HepG2 (cell line): ENCODE measurements at regions not wholly inside any gene's neighbourhood (a gene's known extent, or its start where the extent isn't known, plus 50 kb on each side); places are given as distances from the start of the nearest gene placed in this dataset.

Experiments used
- ATF7 ChIP-seq, 2 experiments: fragments of 450-650 bp in 1 of 2; sonication (generic) in 1 of 2; formaldehyde crosslinking in 1 of 2; IDR thresholded peaks; 2 replicates each; pipeline versions ENCODE4 v1.4.0 to v1.6.1; 2016 to 2020; ENCODE audit warnings: antibody characterized with exemption in 1 of 2, mild to moderate bottlenecking in 1 of 2, missing genetic modification reagents in 1 of 2
- CCAR2 ChIP-seq: fragments of 200-400 bp; formaldehyde crosslinking; optimal IDR thresholded peaks from 2 replicates; pipeline ENCODE3; 2018; ENCODE audit warnings: low read depth, mild to moderate bottlenecking, low read length, moderate library complexity
- CHCHD3 ChIP-seq: sonication (generic); formaldehyde crosslinking; IDR thresholded peaks from 2 replicates; pipeline ENCODE4 v1.8.0; 2022; ENCODE audit warnings: mild to moderate bottlenecking, missing genetic modification reagents, moderate library complexity
- FIP1L1 ChIP-seq: fragments of 200-400 bp; formaldehyde crosslinking; IDR thresholded peaks from 2 replicates; pipeline ENCODE4 v1.6.1; 2018; ENCODE audit warnings: low read depth, mild to moderate bottlenecking, low read length, moderate library complexity, borderline replicate concordance; ENCODE audit not compliant: insufficient read depth
- FOXA3 ChIP-seq: IDR thresholded peaks from 2 replicates; pipeline ENCODE4 v1.6.1; 2016; ENCODE audit warnings: missing genetic modification reagents, missing compliant biosample characterization
- GABPA ChIP-seq, 2 experiments: IDR thresholded peaks; 2 replicates each; pipeline ENCODE4 v1.6.1; 2011 to 2016; ENCODE audit warnings: low read depth in 2 of 2, low read length in 1 of 2, missing biosample characterization in 1 of 2, missing genetic modification characterization in 1 of 2
- GATAD1 ChIP-seq: IDR thresholded peaks from 2 replicates; pipeline ENCODE4 v1.6.1; 2016; ENCODE audit warnings: missing genetic modification reagents, missing compliant biosample characterization
- GTF3A ChIP-seq: sonication (generic); formaldehyde crosslinking; conservative IDR thresholded peaks from 2 replicates; pipeline ENCODE4 v1.4.0; 2020; ENCODE audit warnings: mild to moderate bottlenecking, missing genetic modification reagents
- LCORL ChIP-seq, 2 experiments: fragments of 450-650 bp in 1 of 2; sonication (generic) in 1 of 2; formaldehyde crosslinking in 1 of 2; IDR thresholded peaks; 2 replicates each; pipeline versions ENCODE4 v1.5.0 to v1.6.1; 2017 to 2020; ENCODE audit warnings: antibody characterized with exemption in 1 of 2, missing genetic modification reagents in 1 of 2
- MEIS2 ChIP-seq: sonication (generic); formaldehyde crosslinking; IDR thresholded peaks from 2 replicates; pipeline ENCODE4 v1.9.0; 2021; ENCODE audit warnings: mild to moderate bottlenecking, missing genetic modification reagents
- MTERF4 ChIP-seq: sonication (generic); formaldehyde crosslinking; IDR thresholded peaks from 2 replicates; pipeline ENCODE4 v1.8.0; 2023; ENCODE audit warnings: mild to moderate bottlenecking, missing genetic modification reagents
- PBX2 ChIP-seq: IDR thresholded peaks from 2 replicates; pipeline ENCODE4 v1.6.1; 2016; ENCODE audit warnings: control low read depth
- RFX3 ChIP-seq: IDR thresholded peaks from 2 replicates; pipeline ENCODE4 v1.6.1; 2016; ENCODE audit warnings: missing biosample characterization, missing genetic modification reagents
- SKI ChIP-seq: fragments of 450-650 bp; IDR thresholded peaks from one replicate; pipeline ENCODE4 v1.6.1; 2018; ENCODE audit warnings: mild to moderate bottlenecking; ENCODE audit not compliant: partially characterized antibody
- SP140L ChIP-seq: sonication (generic); formaldehyde crosslinking; IDR thresholded peaks from 2 replicates; pipeline ENCODE4 v1.4.0; 2020; ENCODE audit warnings: missing genetic modification reagents, borderline replicate concordance
- TRAFD1 ChIP-seq: sonication (generic); formaldehyde crosslinking; IDR thresholded peaks from 2 replicates; pipeline ENCODE4 v1.5.1; 2020; ENCODE audit warnings: missing genetic modification reagents, mild to moderate bottlenecking, borderline replicate concordance
- ZBTB44 ChIP-seq: sonication (generic); formaldehyde crosslinking; IDR thresholded peaks from 2 replicates; pipeline ENCODE4 v1.4.0; 2020; ENCODE audit warnings: missing genetic modification reagents
- ZBTB7A ChIP-seq: sonication (generic); formaldehyde crosslinking; IDR thresholded peaks from 2 replicates; pipeline ENCODE4 v1.8.0; 2022; ENCODE audit warnings: mild to moderate bottlenecking, missing genetic modification reagents
- ZFP90 ChIP-seq: sonication (generic); formaldehyde crosslinking; IDR thresholded peaks from 2 replicates; pipeline ENCODE4 v1.8.0; 2022; ENCODE audit warnings: missing genetic modification reagents, mild to moderate bottlenecking, inconsistent platforms, borderline replicate concordance
- ZNF124 ChIP-seq: sonication (generic); formaldehyde crosslinking; IDR thresholded peaks from 2 replicates; pipeline ENCODE4 v1.4.0; 2020; ENCODE audit warnings: missing genetic modification reagents
- ZNF24 ChIP-seq: fragments of 450-650 bp; IDR thresholded peaks from 2 replicates; pipeline ENCODE4 v1.6.1; 2017; ENCODE audit warnings: antibody characterized with exemption, mild to moderate bottlenecking
- ZNF570 ChIP-seq: sonication (generic); formaldehyde crosslinking; IDR thresholded peaks from 2 replicates; pipeline ENCODE4 v1.4.0; 2020; ENCODE audit warnings: mild to moderate bottlenecking, missing genetic modification reagents, borderline replicate concordance
- ZNF737 ChIP-seq: sonication (generic); formaldehyde crosslinking; IDR thresholded peaks from 2 replicates; pipeline ENCODE4 v1.5.0; 2020; ENCODE audit warnings: missing genetic modification reagents, mild to moderate bottlenecking, borderline replicate concordance
- ZNF841 ChIP-seq: sonication (generic); formaldehyde crosslinking; IDR thresholded peaks from 2 replicates; pipeline ENCODE4 v1.8.1; 2023; ENCODE audit warnings: missing genetic modification reagents, borderline replicate concordance

GRCh38 chr14:36070031-36070719 is 106.3 kb downstream of the PTCSC3 start (continued):
- TF ChIP-seq ZBTB44 (CRISPR knock-in tag) (no peak), ZNF841 (no peak), CCAR2 (no peak), ZNF124 (peak; percentile 75; the same call in 1 of the 2 replicates), LCORL (IDR thresholded peaks at IDR 0.05) (no peak), LCORL (CRISPR knock-in tag; IDR thresholded peaks at IDR 0.05) (no peak), ZNF570 (no peak), ZNF24 (peak; percentile 71; the same call in 1 of the 2 replicates), GABPA (IDR thresholded peaks at IDR 0.05; ENCODE audit: low read depth, low read length) (no peak), GABPA (CRISPR knock-in tag; IDR thresholded peaks at IDR 0.05; ENCODE audit: low read depth) (no peak), MTERF4 (no peak), GTF3A (CRISPR knock-in tag) (no peak), FIP1L1 (no peak), ZBTB7A (CRISPR knock-in tag) (no peak), TRAFD1 (CRISPR knock-in tag) (no peak), CHCHD3 (CRISPR knock-in tag) (no peak), ZFP90 (CRISPR knock-in tag) (no peak), FOXA3 (peak; percentile 40; the same call in 1 of the 2 replicates), SKI (no peak), MEIS2 (CRISPR knock-in tag) (no peak), ATF7 (IDR thresholded peaks at IDR 0.05) (no peak), ATF7 (CRISPR knock-in tag; IDR thresholded peaks at IDR 0.05) (no peak), RFX3 (CRISPR knock-in tag) (peak; percentile 7; the same call in 1 of the 2 replicates), SP140L (CRISPR knock-in tag) (no peak), ZNF737 (no peak), PBX2 (no peak), GATAD1 (CRISPR knock-in tag) (peak; percentile 58; the same call in 1 of the 2 replicates)
